ENCODE measurements at regions not wholly inside any gene's neighbourhood (a gene's known extent, or its start where the extent isn't known, plus 50 kb on each side); places are given as distances from the start of the nearest gene placed in this dataset.

GRCh38 chr12:69094606-69095216 is 144.7 kb upstream of the CPSF6 start:
- Histone ChIP-seq H3K4me3 (ENCODE audit: low read length) (no peak overlapping the region), H3K9ac (ENCODE audit: low read length) (no peak overlapping the region), H3K4me1 (ENCODE audit: control insufficient read depth, insufficient read depth, low read length) (no peaks in the 10 kb centered on the region), H3K27ac (ENCODE audit: low read depth, low read length) (no peak overlapping the region), H3K36me3 (ENCODE audit: control insufficient read depth, insufficient read depth, low read length) (no peaks in the 10 kb centered on the region), H3K27me3 (ENCODE audit: control insufficient read depth, insufficient read depth, low read length) (no peaks in the 10 kb centered on the region)

- Histone ChIP-seq H3K4me1 (ENCODE audit: control insufficient read depth, insufficient read depth, low read length) (no peaks in the 10 kb centered on the region), H3K36me3 (ENCODE audit: control insufficient read depth, insufficient read depth, low read length) (no peaks in the 10 kb centered on the region), H3K27me3 (ENCODE audit: control insufficient read depth, insufficient read depth, low read length) (no peaks in the 10 kb centered on the region), H3K4me3 (ENCODE audit: low read length) (no peak overlapping the region), H3K27ac (ENCODE audit: low read depth, low read length) (no peak overlapping the region), H3K9ac (ENCODE audit: low read length) (no peak overlapping the region)
Observed at GRCh38 chr12:69095765-69096477, 143.4 kb upstream of the CPSF6 start.

- Histone ChIP-seq H3K9ac (ENCODE audit: low read length) (no peak overlapping the region), H3K4me1 (ENCODE audit: control insufficient read depth, insufficient read depth, low read length) (no peaks in the 10 kb centered on the region), H3K4me3 (ENCODE audit: low read length) (no peak overlapping the region), H3K27ac (ENCODE audit: low read depth, low read length) (no peak overlapping the region), H3K36me3 (ENCODE audit: control insufficient read depth, insufficient read depth, low read length) (no peaks in the 10 kb centered on the region), H3K27me3 (ENCODE audit: control insufficient read depth, insufficient read depth, low read length) (no peaks in the 10 kb centered on the region)
Observed at GRCh38 chr12:69096669-69097335, 142.6 kb upstream of the CPSF6 start.

GRCh38 chr12:69097619-69098368 is 141.6 kb upstream of the CPSF6 start:
- H3K4me1 ChIP-seq (ENCODE audit: control insufficient read depth, insufficient read depth, low read length) = no peaks in the 10 kb centered on the region
- no peak overlapping the region for H3K9ac ChIP-seq (ENCODE audit: low read length)
- no peak overlapping the region for H3K27ac ChIP-seq (ENCODE audit: low read depth, low read length)
- no peak overlapping the region for H3K4me3 ChIP-seq (ENCODE audit: low read length)
- H3K27me3 ChIP-seq (ENCODE audit: control insufficient read depth, insufficient read depth, low read length) = no peaks in the 10 kb centered on the region
- H3K36me3 ChIP-seq (ENCODE audit: control insufficient read depth, insufficient read depth, low read length) = no peaks in the 10 kb centered on the region

- Histone ChIP-seq H3K36me3 (ENCODE audit: control insufficient read depth, insufficient read depth, low read length) (no peaks in the 10 kb centered on the region), H3K4me3 (ENCODE audit: low read length) (no peak overlapping the region), H3K9ac (ENCODE audit: low read length) (no peak overlapping the region), H3K27me3 (ENCODE audit: control insufficient read depth, insufficient read depth, low read length) (no peaks in the 10 kb centered on the region), H3K4me1 (ENCODE audit: control insufficient read depth, insufficient read depth, low read length) (no peaks in the 10 kb centered on the region), H3K27ac (ENCODE audit: low read depth, low read length) (no peak overlapping the region)
Observed at GRCh38 chr12:69099201-69099837, 140.1 kb upstream of the CPSF6 start.

- H3K4me1 ChIP-seq (ENCODE audit: control insufficient read depth, insufficient read depth, low read length) = no peaks in the 10 kb centered on the region
- no peak overlapping the region for H3K9ac ChIP-seq (ENCODE audit: low read length)
- no peak overlapping the region for H3K27ac ChIP-seq (ENCODE audit: low read depth, low read length)
- H3K36me3 ChIP-seq (ENCODE audit: control insufficient read depth, insufficient read depth, low read length) = no peaks in the 10 kb centered on the region
- H3K4me3 ChIP-seq (ENCODE audit: low read length) = no peak overlapping the region
- no peaks in the 10 kb centered on the region for H3K27me3 ChIP-seq (ENCODE audit: control insufficient read depth, insufficient read depth, low read length)
Observed at GRCh38 chr12:69101505-69101904, 137.9 kb upstream of the CPSF6 start.

GRCh38 chr12:69102856-69103255 is 136.5 kb upstream of the CPSF6 start:
- H3K4me1 ChIP-seq (ENCODE audit: control insufficient read depth, insufficient read depth, low read length) = peaks cover under 1% of the 10 kb centered on the region
- no peaks in the 10 kb centered on the region for H3K27me3 ChIP-seq (ENCODE audit: control insufficient read depth, insufficient read depth, low read length)
- H3K27ac ChIP-seq (ENCODE audit: low read depth, low read length) = no peak overlapping the region
- no peak overlapping the region for H3K9ac ChIP-seq (ENCODE audit: low read length)
- H3K36me3 ChIP-seq (ENCODE audit: control insufficient read depth, insufficient read depth, low read length) = no peaks in the 10 kb centered on the region
- H3K4me3 ChIP-seq (ENCODE audit: low read length) = no peak overlapping the region

GRCh38 chr12:69105101-69105962 is 134.0 kb upstream of the CPSF6 start:
- Histone ChIP-seq H3K27ac (ENCODE audit: low read depth, low read length) (no peak overlapping the region), H3K27me3 (ENCODE audit: control insufficient read depth, insufficient read depth, low read length) (no peaks in the 10 kb centered on the region), H3K4me3 (ENCODE audit: low read length) (no peak overlapping the region), H3K4me1 (ENCODE audit: control insufficient read depth, insufficient read depth, low read length) (peaks cover 2% of the 10 kb centered on the region), H3K36me3 (ENCODE audit: control insufficient read depth, insufficient read depth, low read length) (no peaks in the 10 kb centered on the region), H3K9ac (ENCODE audit: low read length) (no peak overlapping the region)

- peaks cover 2% of the 10 kb centered on the region for H3K4me1 ChIP-seq (ENCODE audit: control insufficient read depth, insufficient read depth, low read length)
- no peaks in the 10 kb centered on the region for H3K36me3 ChIP-seq (ENCODE audit: control insufficient read depth, insufficient read depth, low read length)
- no peaks in the 10 kb centered on the region for H3K27me3 ChIP-seq (ENCODE audit: control insufficient read depth, insufficient read depth, low read length)
- H3K9ac ChIP-seq (ENCODE audit: low read length) = no peak overlapping the region
- H3K4me3 ChIP-seq (ENCODE audit: low read length) = no peak overlapping the region
- no peak overlapping the region for H3K27ac ChIP-seq (ENCODE audit: low read depth, low read length)
Observed at GRCh38 chr12:69106482-69107118, 132.8 kb upstream of the CPSF6 start.

- Histone ChIP-seq H3K27ac (ENCODE audit: low read depth, low read length) (no peak overlapping the region), H3K9ac (ENCODE audit: low read length) (no peak overlapping the region), H3K4me3 (ENCODE audit: low read length) (no peak overlapping the region), H3K36me3 (ENCODE audit: control insufficient read depth, insufficient read depth, low read length) (no peaks in the 10 kb centered on the region), H3K27me3 (ENCODE audit: control insufficient read depth, insufficient read depth, low read length) (no peaks in the 10 kb centered on the region), H3K4me1 (ENCODE audit: control insufficient read depth, insufficient read depth, low read length) (peaks cover 2% of the 10 kb centered on the region)
Observed at GRCh38 chr12:69107541-69107940, 131.8 kb upstream of the CPSF6 start.

GRCh38 chr12:69108037-69108436 is 131.3 kb upstream of the CPSF6 start:
- Histone ChIP-seq H3K27ac (ENCODE audit: low read depth, low read length) (no peak overlapping the region), H3K4me1 (ENCODE audit: control insufficient read depth, insufficient read depth, low read length) (peaks cover 2% of the 10 kb centered on the region)

More at GRCh38 chr12:69108037-69108436, 131.3 kb upstream of the CPSF6 start:
- H3K27me3 ChIP-seq (ENCODE audit: control insufficient read depth, insufficient read depth, low read length) = no peaks in the 10 kb centered on the region
- no peak overlapping the region for H3K4me3 ChIP-seq (ENCODE audit: low read length)
- no peaks in the 10 kb centered on the region for H3K36me3 ChIP-seq (ENCODE audit: control insufficient read depth, insufficient read depth, low read length)
- H3K9ac ChIP-seq (ENCODE audit: low read length) = no peak overlapping the region
